HCT116 (cell line): ENCODE measurements at regions not wholly inside any gene's neighbourhood (a gene's known extent, or its start where the extent isn't known, plus 50 kb on each side); places are given as distances from the start of the nearest gene placed in this dataset.

Experiments used
- ATAC-seq: fragments of 200-7000 bp; cut with Tn5 transposase; 2 replicates; pipeline ENCODE4 v1.9.1; 2020; ENCODE audit warnings: mild to moderate bottlenecking, moderate library complexity
- BruUV-seq: library from RNA; stranded (reverse); fragments of 400-500 nt; replicated peaks from 2 replicates; lab custom pipeline; 2021; lab: Mats Ljungman, UMichigan
- CTCF ChIA-PET: fragments of 300-600 bp; sonication (Branson Sonifier 250); formaldehyde crosslinking; loops from one replicate; lab custom pipeline; 2021; ENCODE audit warnings: antibody characterized with exemption; lab: Charles Lee
- POLR2A ChIA-PET: fragments of 300-600, 350-600 bp; sonication (Branson Sonifier 250); formaldehyde crosslinking; loops from one replicate; lab custom pipeline; 2021; ENCODE audit warnings: antibody characterized with exemption; lab: Charles Lee
- RAD21 ChIA-PET, 2 experiments: fragments of 300-600 bp; sonication (Branson Sonifier 250); formaldehyde crosslinking; loops; one replicate each; lab custom pipeline; 2023; ENCODE audit warnings: low total read pairs in 2 of 2; ENCODE audit not compliant: uncharacterized antibody in 2 of 2, unreplicated experiment in 2 of 2, low non-redundant PET in 1 of 2; lab: Charles Lee
- DNase-seq: peaks from one replicate; pipeline ENCODE4 v3.0.0-alpha.2; 2010; ENCODE audit warnings: low read depth, low spot score
- H2AFZ ChIP-seq: fragments of 200-600 bp; shearing (Covaris generic), sonication (generic); 2 replicates; pipeline ENCODE4 v1.6.1; 2017; ENCODE audit warnings: low read depth, mixed run types, mixed read lengths, antibody characterized with exemption, low read length; ENCODE audit not compliant: poor library complexity, severe bottlenecking
- H3K27ac ChIP-seq: 2 replicates; pipeline ENCODE4 v1.5.1; 2012; ENCODE audit warnings: low read depth, low read length
- H3K27me3 ChIP-seq: fragments of 200-600 bp; sonication (generic); 2 replicates; pipeline ENCODE4 v1.6.1; 2016; ENCODE audit warnings: mixed run types, low read length, mixed read lengths; ENCODE audit not compliant: insufficient read depth
- H3K36me3 ChIP-seq, 2 experiments: fragments of 200-500 bp in 1 of 2; fragments of 200-600 bp in 1 of 2; sonication (Bioruptor generic) in 1 of 2; sonication (generic) in 1 of 2; 2 replicates each; pipeline versions ENCODE4 v1.5.1 to v1.6.1; 2014 to 2016; ENCODE audit warnings: low read length in 2 of 2, inconsistent platforms in 1 of 2, mixed read lengths in 1 of 2, mixed run types in 1 of 2; ENCODE audit not compliant: insufficient read depth in 2 of 2, control insufficient read depth in 1 of 2
- H3K4me1 ChIP-seq, 2 experiments: fragments of 200-600 bp in 1 of 2; sonication (generic) in 1 of 2; 2 replicates each; pipeline versions ENCODE4 v1.5.1 to v1.6.1; 2012 to 2017; ENCODE audit warnings: low read length in 2 of 2, inconsistent platforms in 1 of 2, mild to moderate bottlenecking in 1 of 2, mixed read lengths in 1 of 2, mixed run types in 1 of 2, moderate library complexity in 1 of 2; ENCODE audit not compliant: insufficient read depth in 2 of 2, control insufficient read depth in 1 of 2
- H3K4me2 ChIP-seq: fragments of 200-600 bp; sonication (generic); 2 replicates; pipeline ENCODE4 v1.6.1; 2017; ENCODE audit warnings: mixed run types, low read length, mixed read lengths
- H3K4me3 ChIP-seq, 2 experiments: fragments of 200-600 bp in 1 of 2; sonication (generic) in 1 of 2; replicated peaks in 1 of 2; 2 replicates each; pipeline ENCODE4 v1.5.1; 2011 to 2016; ENCODE audit warnings: low read length in 2 of 2, control low read depth in 1 of 2, low read depth in 1 of 2, mild to moderate bottlenecking in 1 of 2, mixed read lengths in 1 of 2, mixed run types in 1 of 2
- H3K79me2 ChIP-seq: fragments of 200-600 bp; sonication (generic); 2 replicates; pipeline ENCODE4 v1.6.1; 2017; ENCODE audit warnings: mild to moderate bottlenecking, mixed run types, low read length, moderate library complexity, mixed read lengths; ENCODE audit not compliant: insufficient read depth
- H3K9ac ChIP-seq: fragments of 200-600 bp; sonication (generic); 2 replicates; pipeline ENCODE4 v1.6.1; 2016; ENCODE audit warnings: low read length, mixed read lengths
- H3K9me2 ChIP-seq: fragments of 200-600 bp; sonication (generic), shearing (Covaris generic); 2 replicates; pipeline ENCODE4 v1.6.1; 2017; ENCODE audit warnings: mixed run types, mild to moderate bottlenecking, moderate library complexity; ENCODE audit not compliant: insufficient read depth
- H3K9me3 ChIP-seq, 2 experiments: fragments of 200-500 bp in 1 of 2; fragments of 200-600 bp in 1 of 2; sonication (Bioruptor generic) in 1 of 2; sonication (generic) in 1 of 2; 2 replicates each; pipeline ENCODE4 v1.6.1; 2014 to 2017; ENCODE audit warnings: low read length in 2 of 2, mixed read lengths in 2 of 2, inconsistent platforms in 1 of 2, low read depth in 1 of 2, mild to moderate bottlenecking in 1 of 2, mixed run types in 1 of 2, moderate library complexity in 1 of 2; ENCODE audit not compliant: control insufficient read depth in 1 of 2, insufficient read depth in 1 of 2
- H4K20me1 ChIP-seq: fragments of 200-600 bp; sonication (generic), shearing (Covaris generic); 2 replicates; pipeline ENCODE4 v1.6.1; 2017; ENCODE audit warnings: mixed run types, mild to moderate bottlenecking, moderate library complexity; ENCODE audit not compliant: insufficient read depth
- CBX3 ChIP-seq: IDR thresholded peaks from 2 replicates; pipeline ENCODE4 v1.6.1; 2012; ENCODE audit warnings: low read depth
- CEBPB ChIP-seq: IDR thresholded peaks from 2 replicates; pipeline ENCODE4 v1.6.1; 2012; ENCODE audit warnings: low read depth
- EZH2 ChIP-seq: fragments of 200-600 bp; sonication (generic); IDR thresholded peaks from 2 replicates; pipeline ENCODE4 v1.6.1; 2017; ENCODE audit warnings: antibody characterized with exemption, mixed run types
- FOSL1 ChIP-seq: IDR thresholded peaks from 2 replicates; pipeline ENCODE4 v1.6.1; 2012; ENCODE audit warnings: low read depth
- JUND ChIP-seq: IDR thresholded peaks from 2 replicates; pipeline ENCODE4 v1.6.1; 2012
- MAX ChIP-seq: IDR thresholded peaks from 2 replicates; pipeline ENCODE4 v1.6.1; 2012
- POLR2A ChIP-seq: IDR thresholded peaks from 2 replicates; pipeline ENCODE4 v1.7.0; 2011; ENCODE audit warnings: borderline replicate concordance; ENCODE audit not compliant: insufficient read depth, insufficient read length; ENCODE audit errors: extremely low read depth
- RAD21 ChIP-seq: IDR thresholded peaks from 2 replicates; pipeline ENCODE4 v1.6.1; 2012; ENCODE audit warnings: low read depth, mild to moderate bottlenecking
- SP1 ChIP-seq: IDR thresholded peaks from 2 replicates; pipeline ENCODE4 v1.6.1; 2012; ENCODE audit warnings: low read depth
- TCF7L2 ChIP-seq: IDR thresholded peaks from 2 replicates; pipeline ENCODE4 v1.7.0; 2011; ENCODE audit warnings: borderline replicate concordance, inconsistent platforms; ENCODE audit not compliant: insufficient read depth, insufficient read length; ENCODE audit errors: extremely low read depth
- ZFX ChIP-seq: fragments of 450-650 bp; IDR thresholded peaks from 2 replicates; pipeline ENCODE4 v1.6.1; 2017
- intact Hi-C: fragments of 100-400 bp; cut with micrococcal nuclease; formaldehyde crosslinking; loops from 2 replicates; pipeline ENCODE4 v1.10.0; 2022
- TF ChIP-seq, protein P1 (sequence below), 3 experiments: fragments of 200-600 bp in 1 of 3; sonication (generic) in 1 of 3; IDR thresholded peaks in 2 of 3; conservative IDR thresholded peaks in 1 of 3; 2 replicates each; pipeline ENCODE4 v1.5.1; 2012 to 2017; ENCODE audit warnings: low read depth in 2 of 3, low read length in 2 of 3, antibody characterized with exemption in 1 of 3, borderline replicate concordance in 1 of 3, control low read depth in 1 of 3, mild to moderate bottlenecking in 1 of 3, mixed read lengths in 1 of 3, mixed run types in 1 of 3, moderate library complexity in 1 of 3; ENCODE audit not compliant: insufficient read depth in 1 of 3
- TF ChIP-seq, protein P2 (sequence below): IDR thresholded peaks from 2 replicates; pipeline ENCODE4 v1.6.1; 2011; ENCODE audit warnings: mild to moderate bottlenecking, low read length, moderate library complexity; ENCODE audit not compliant: insufficient replicate concordance; ENCODE audit errors: extremely low read depth

DNA sequence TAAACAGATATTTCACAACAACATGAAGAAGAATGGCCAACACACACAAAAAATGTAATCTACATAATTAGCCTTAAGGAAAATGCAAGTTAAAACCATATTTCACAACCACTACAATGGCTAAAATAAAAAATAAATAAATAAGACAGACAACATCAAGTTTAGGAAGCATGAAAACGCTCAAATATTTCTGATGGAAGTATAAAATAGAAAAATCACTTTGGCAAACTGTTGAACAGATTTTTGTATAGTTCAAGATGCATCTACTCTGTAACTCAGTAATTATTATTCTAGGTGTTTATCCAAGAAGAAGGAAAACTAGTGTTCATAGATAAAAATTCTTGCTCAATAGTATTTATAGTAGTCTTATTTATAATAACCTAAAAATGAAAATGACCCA is 1410.1 kb upstream of the ADGRB3 start:
- POLR2A ChIA-PET = no interaction called here
- H3K4me2 ChIP-seq = no peak overlapping the region
- H3K36me3 ChIP-seq = no peaks in the 10 kb centered on the region
- no peak overlapping the region for H3K27ac ChIP-seq
- H3K27me3 ChIP-seq = no peaks in the 10 kb centered on the region
- H2AFZ ChIP-seq = no peak overlapping the region
- peaks cover 15 to 36% of the 10 kb centered on the region in 2 experiments; a peak in 3 of 4 replicates for H3K9me3 ChIP-seq
- H3K4me3 ChIP-seq = no peak overlapping the region
- no peaks in the 10 kb centered on the region; the same call in 1 of the 2 replicates for H4K20me1 ChIP-seq
- CTCF ChIA-PET = no interaction called here
- intact Hi-C loops = no loop called here
- DNase-seq (no peak), ATAC-seq (no peak)
- H3K9me2 ChIP-seq = no peaks in the 10 kb centered on the region
- RAD21 ChIA-PET = no interaction called here
- no peaks in the 10 kb centered on the region for H3K79me2 ChIP-seq
- no peaks in the 10 kb centered on the region for H3K4me1 ChIP-seq
- H3K9ac ChIP-seq = no peak overlapping the region
- no TSS peak for BruUV-seq
- TF ChIP-seq, protein P1, sequence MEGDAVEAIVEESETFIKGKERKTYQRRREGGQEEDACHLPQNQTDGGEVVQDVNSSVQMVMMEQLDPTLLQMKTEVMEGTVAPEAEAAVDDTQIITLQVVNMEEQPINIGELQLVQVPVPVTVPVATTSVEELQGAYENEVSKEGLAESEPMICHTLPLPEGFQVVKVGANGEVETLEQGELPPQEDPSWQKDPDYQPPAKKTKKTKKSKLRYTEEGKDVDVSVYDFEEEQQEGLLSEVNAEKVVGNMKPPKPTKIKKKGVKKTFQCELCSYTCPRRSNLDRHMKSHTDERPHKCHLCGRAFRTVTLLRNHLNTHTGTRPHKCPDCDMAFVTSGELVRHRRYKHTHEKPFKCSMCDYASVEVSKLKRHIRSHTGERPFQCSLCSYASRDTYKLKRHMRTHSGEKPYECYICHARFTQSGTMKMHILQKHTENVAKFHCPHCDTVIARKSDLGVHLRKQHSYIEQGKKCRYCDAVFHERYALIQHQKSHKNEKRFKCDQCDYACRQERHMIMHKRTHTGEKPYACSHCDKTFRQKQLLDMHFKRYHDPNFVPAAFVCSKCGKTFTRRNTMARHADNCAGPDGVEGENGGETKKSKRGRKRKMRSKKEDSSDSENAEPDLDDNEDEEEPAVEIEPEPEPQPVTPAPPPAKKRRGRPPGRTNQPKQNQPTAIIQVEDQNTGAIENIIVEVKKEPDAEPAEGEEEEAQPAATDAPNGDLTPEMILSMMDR (IDR thresholded peaks at IDR 0.05 in 2 of 3, conservative IDR thresholded peaks at IDR 0.05 in 1 of 3; ENCODE audit: borderline replicate concordance in 1 of 3, insufficient read depth in 1 of 3, low read depth in 2 of 3, low read length in 2 of 3) = no peak
- TF ChIP-seq ZFX = no peak
- no peak for TF ChIP-seq SP1
- TF ChIP-seq TCF7L2 = no peak
- no peak for TF ChIP-seq POLR2A
- TF ChIP-seq FOSL1 = no peak
- no peak for TF ChIP-seq CEBPB
- TF ChIP-seq, all 23 proteins: peak for 0

- intact Hi-C loops = no loop called here
- Histone ChIP-seq H3K4me1 (no peaks in the 10 kb centered on the region), H3K9ac (no peak overlapping the region), H3K79me2 (no peaks in the 10 kb centered on the region), H3K9me2 (no peaks in the 10 kb centered on the region), H2AFZ (no peak overlapping the region), H4K20me1 (no peaks in the 10 kb centered on the region; the same call in 1 of the 2 replicates), H3K9me3 (peaks cover 8 to 28% of the 10 kb centered on the region in 2 experiments; a peak in 2 of 4 replicates), H3K36me3 (no peaks in the 10 kb centered on the region), H3K4me3 (no peak overlapping the region), H3K27me3 (no peaks in the 10 kb centered on the region), H3K4me2 (no peak overlapping the region), H3K27ac (no peak overlapping the region)
- ChIA-PET RAD21 (no interaction called here), POLR2A (no interaction called here), CTCF (no interaction called here)
- DNase-seq (no peak), ATAC-seq (no peak)
- BruUV-seq = no TSS peak
- no peak for TF ChIP-seq FOSL1
- TF ChIP-seq ZFX = no peak
- no peak for TF ChIP-seq MAX
- TF ChIP-seq RAD21 = no peak
- no peak for TF ChIP-seq SP1
- no peak for TF ChIP-seq CEBPB
- TF ChIP-seq CBX3 = no peak
- TF ChIP-seq EZH2 = no peak
- TF ChIP-seq, protein P2, sequence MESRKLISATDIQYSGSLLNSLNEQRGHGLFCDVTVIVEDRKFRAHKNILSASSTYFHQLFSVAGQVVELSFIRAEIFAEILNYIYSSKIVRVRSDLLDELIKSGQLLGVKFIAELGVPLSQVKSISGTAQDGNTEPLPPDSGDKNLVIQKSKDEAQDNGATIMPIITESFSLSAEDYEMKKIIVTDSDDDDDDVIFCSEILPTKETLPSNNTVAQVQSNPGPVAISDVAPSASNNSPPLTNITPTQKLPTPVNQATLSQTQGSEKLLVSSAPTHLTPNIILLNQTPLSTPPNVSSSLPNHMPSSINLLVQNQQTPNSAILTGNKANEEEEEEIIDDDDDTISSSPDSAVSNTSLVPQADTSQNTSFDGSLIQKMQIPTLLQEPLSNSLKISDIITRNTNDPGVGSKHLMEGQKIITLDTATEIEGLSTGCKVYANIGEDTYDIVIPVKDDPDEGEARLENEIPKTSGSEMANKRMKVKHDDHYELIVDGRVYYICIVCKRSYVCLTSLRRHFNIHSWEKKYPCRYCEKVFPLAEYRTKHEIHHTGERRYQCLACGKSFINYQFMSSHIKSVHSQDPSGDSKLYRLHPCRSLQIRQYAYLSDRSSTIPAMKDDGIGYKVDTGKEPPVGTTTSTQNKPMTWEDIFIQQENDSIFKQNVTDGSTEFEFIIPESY = no peak
- TF ChIP-seq, protein P1 (IDR thresholded peaks at IDR 0.05 in 2 of 3, conservative IDR thresholded peaks at IDR 0.05 in 1 of 3; ENCODE audit: borderline replicate concordance in 1 of 3, insufficient read depth in 1 of 3, low read depth in 2 of 3, low read length in 2 of 3) = no peak
- no peak for TF ChIP-seq POLR2A
- TF ChIP-seq JUND = no peak
- no peak for TF ChIP-seq TCF7L2
Observed at GRCh38 chr6:67221226-67221625, 1413.9 kb upstream of the ADGRB3 start.
